GM23248 (cell line): ENCODE measurements at regions not wholly inside any gene's neighbourhood (a gene's known extent, or its start where the extent isn't known, plus 50 kb on each side); places are given as distances from the start of the nearest gene placed in this dataset.

Experiments
- EZH2 ChIP-seq: fragments of 200-600 bp; sonication (generic); IDR thresholded peaks from 2 replicates; pipeline ENCODE4 v1.6.1; 2018; ENCODE audit warnings: antibody characterized with exemption, mild to moderate bottlenecking; ENCODE audit not compliant: insufficient read depth, poor library complexity, severe bottlenecking
- EZH2phosphoT487 ChIP-seq: fragments of 200-600 bp; sonication (generic); IDR thresholded peaks from 2 replicates; pipeline ENCODE4 v1.6.1; 2018; ENCODE audit warnings: antibody characterized with exemption, moderate library complexity, mild to moderate bottlenecking, low read depth; ENCODE audit not compliant: insufficient read depth

- TF ChIP-seq EZH2phosphoT487: no peak
- no peak for TF ChIP-seq EZH2
These were observed 385.9 kb upstream of the CYRIA start for GRCh38 chr2:17051538-17051937.
